Endodermal cell (in vitro differentiated cells): ENCODE measurements at regions not wholly inside any gene's neighbourhood (a gene's known extent, or its start where the extent isn't known, plus 50 kb on each side); places are given as distances from the start of the nearest gene placed in this dataset.

ENCODE experiments used
- DNase-seq: peaks from one replicate; pipeline ENCODE4 v3.0.0-alpha.2; 2017
- H3K27ac ChIP-seq: 2 replicates; pipeline ENCODE4 v1.5.1; 2013; ENCODE audit warnings: mild to moderate bottlenecking, low read depth, low read length, moderate library complexity
- H3K27me3 ChIP-seq: 2 replicates; pipeline ENCODE4 v1.6.1; 2013; ENCODE audit warnings: mild to moderate bottlenecking, low read length, moderate library complexity; ENCODE audit not compliant: insufficient read depth, control insufficient read depth, poor library complexity, severe bottlenecking
- H3K36me3 ChIP-seq: 2 replicates; pipeline ENCODE4 v1.7.0; 2013; ENCODE audit warnings: mild to moderate bottlenecking, low read length, moderate library complexity; ENCODE audit not compliant: control insufficient read depth, insufficient read depth
- H3K4me1 ChIP-seq: one replicate; pipeline ENCODE4 v1.7.0; 2013; ENCODE audit warnings: low read length; ENCODE audit not compliant: control insufficient read depth, insufficient read depth
- H3K4me3 ChIP-seq: 2 replicates; pipeline ENCODE4 v1.5.1; 2013; ENCODE audit warnings: mild to moderate bottlenecking, low read length, moderate library complexity
- H3K9ac ChIP-seq: 2 replicates; pipeline ENCODE4 v1.6.1; 2013; ENCODE audit warnings: mild to moderate bottlenecking, low read length, moderate library complexity; ENCODE audit not compliant: poor library complexity, severe bottlenecking; ENCODE audit errors: extremely low read depth
- H3K9me3 ChIP-seq: 2 replicates; pipeline ENCODE4 v1.6.1; 2013; ENCODE audit warnings: mild to moderate bottlenecking, low read length, moderate library complexity; ENCODE audit not compliant: control insufficient read depth
- H3K27ac Mint-ChIP-seq: 2 replicates; pipeline ENCODE4 v1.8.0; 2020; ENCODE audit warnings: mixed read lengths
- H3K27me3 Mint-ChIP-seq: 2 replicates; pipeline ENCODE4 v1.8.0; 2021; ENCODE audit warnings: mild to moderate bottlenecking, mixed read lengths; ENCODE audit not compliant: insufficient read depth
- H3K36me3 Mint-ChIP-seq: 2 replicates; pipeline ENCODE4 v1.8.0; 2020; ENCODE audit warnings: low read depth, mixed read lengths
- H3K4me1 Mint-ChIP-seq: 2 replicates; pipeline ENCODE4 v1.8.0; 2020; ENCODE audit warnings: mixed read lengths
- H3K4me3 Mint-ChIP-seq: 2 replicates; pipeline ENCODE4 v1.8.0; 2020; ENCODE audit warnings: mild to moderate bottlenecking, moderate library complexity, mixed read lengths
- H3K9me3 Mint-ChIP-seq: 2 replicates; pipeline ENCODE4 v1.8.0; 2020; ENCODE audit warnings: mild to moderate bottlenecking, mixed read lengths
- CTCF ChIP-seq: fragments of 200-600 bp; sonication (generic); conservative IDR thresholded peaks from 2 replicates; pipeline ENCODE4 v1.5.0; 2021; ENCODE audit warnings: antibody characterized with exemption, mild to moderate bottlenecking
- whole genome bisulfite sequencing, 2 experiments: methylation state at CpG; one replicate each; pipeline versions ENCODE4 v1.1.5 to v1.1.7; 2013; ENCODE audit warnings: missing lambda C conversion rate in 2 of 2, mixed read lengths in 1 of 2; ENCODE audit not compliant: insufficient coverage in 1 of 2, insufficient read length in 1 of 2; 5-methylcytosine and 5-hydroxymethylcytosine counted together

DNA sequence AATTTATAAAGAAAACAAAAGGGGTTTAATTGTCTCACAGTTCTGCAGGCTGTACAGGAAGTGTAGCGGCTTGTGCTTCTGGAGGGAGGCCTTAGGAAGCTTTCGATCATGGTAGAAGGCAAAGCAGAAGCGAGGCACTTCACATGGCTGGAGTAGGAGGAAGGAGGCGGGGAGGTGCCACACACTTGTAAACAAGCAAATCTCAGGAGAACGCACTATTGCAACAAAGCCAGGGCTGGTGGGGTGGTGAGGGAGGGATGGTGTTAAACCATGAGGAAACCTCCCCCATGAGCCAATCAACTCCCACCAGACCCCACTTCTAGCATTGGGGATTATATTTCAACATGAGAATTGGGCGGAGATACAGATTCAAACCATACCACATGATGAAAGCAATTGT lies 1116.3 kb downstream of the FAT4 start:
- Mint-ChIP-seq H3K36me3 (no peaks in the 10 kb centered on the region), H3K27me3 (no peaks in the 10 kb centered on the region), H3K4me3 (no peak overlapping the region), H3K9me3 (no peaks in the 10 kb centered on the region), H3K4me1 (peaks cover 9% of the 10 kb centered on the region), H3K27ac (no peak overlapping the region)
- WGBS, 2 experiments, result 86 to 90% methylated on average over 1 to 5 of the region's 6 CpGs
- H3K4me3 ChIP-seq, result no peak overlapping the region
- no peak overlapping the region for H3K9ac ChIP-seq
- H3K4me1 ChIP-seq, result no peaks in the 10 kb centered on the region
- no peak overlapping the region for H3K27ac ChIP-seq
- H3K27me3 ChIP-seq, result no peaks in the 10 kb centered on the region
- TF ChIP-seq CTCF, result no peak
- no peaks in the 10 kb centered on the region for H3K9me3 ChIP-seq
- H3K36me3 ChIP-seq, result no peaks in the 10 kb centered on the region
- DNase-seq, result peak; percentile 47

GRCh38 chr4:126435491-126435890 lies 1120.7 kb downstream of the FAT4 start:
- no peak for TF ChIP-seq CTCF
- no peak overlapping the region for H3K27ac ChIP-seq
- no peak overlapping the region for H3K9ac ChIP-seq
- H3K27me3 ChIP-seq, result no peaks in the 10 kb centered on the region
- no peaks in the 10 kb centered on the region for H3K9me3 Mint-ChIP-seq
- H3K4me3 ChIP-seq, result no peak overlapping the region
- no peak for DNase-seq
- H3K27me3 Mint-ChIP-seq, result no peaks in the 10 kb centered on the region
- no peak overlapping the region for H3K4me3 Mint-ChIP-seq
- no peaks in the 10 kb centered on the region for H3K4me1 Mint-ChIP-seq
- 80 to 82% methylated on average over 2 of the region's 2 CpGs for WGBS, 2 experiments
- H3K4me1 ChIP-seq, result no peaks in the 10 kb centered on the region
- no peaks in the 10 kb centered on the region for H3K9me3 ChIP-seq
- no peaks in the 10 kb centered on the region for H3K36me3 ChIP-seq
- no peak overlapping the region for H3K27ac Mint-ChIP-seq
- H3K36me3 Mint-ChIP-seq, result no peaks in the 10 kb centered on the region

- H3K9ac ChIP-seq, result no peak overlapping the region
- TF ChIP-seq CTCF, result no peak
- H3K4me3 ChIP-seq, result no peak overlapping the region
- peaks cover 4% of the 10 kb centered on the region for H3K4me1 Mint-ChIP-seq
- no peaks in the 10 kb centered on the region for H3K9me3 Mint-ChIP-seq
- no peaks in the 10 kb centered on the region for H3K4me1 ChIP-seq
- H3K27ac Mint-ChIP-seq, result no peak overlapping the region
- no peak overlapping the region for H3K27ac ChIP-seq
- no peaks in the 10 kb centered on the region for H3K36me3 Mint-ChIP-seq
- DNase-seq, result no peak
- H3K27me3 Mint-ChIP-seq, result no peaks in the 10 kb centered on the region
- H3K9me3 ChIP-seq, result no peaks in the 10 kb centered on the region
- H3K27me3 ChIP-seq, result no peaks in the 10 kb centered on the region
- no peaks in the 10 kb centered on the region for H3K36me3 ChIP-seq
- no peak overlapping the region for H3K4me3 Mint-ChIP-seq
- 93 to 100% methylated on average over 1 to 3 of the region's 3 CpGs for WGBS, 2 experiments
Observed at GRCh38 chr4:126440297-126440696, 1125.5 kb downstream of the FAT4 start.
